ENCODE measurements at regions not wholly inside any gene's neighbourhood (a gene's known extent, or its start where the extent isn't known, plus 50 kb on each side); places are given as distances from the start of the nearest gene placed in this dataset.

- DNase-seq, result no peak
Observed at GRCh38 chr10:3723766-3724165, 61.2 kb downstream of the KLF6 start.

GRCh38 chr10:3720228-3721019, 64.6 kb downstream of the KLF6 start:
- DNase-seq, result no peak

- DNase-seq, result no peak
Observed at GRCh38 chr10:3719024-3719843, 65.8 kb downstream of the KLF6 start.

- no peak for DNase-seq
Observed at GRCh38 chr10:3716093-3716492, 68.9 kb downstream of the KLF6 start.

GRCh38 chr10:3714967-3715366, 70.0 kb downstream of the KLF6 start:
- no peak for DNase-seq

- DNase-seq, result no peak
Observed at GRCh38 chr10:3714531-3714930, 70.5 kb downstream of the KLF6 start.

GRCh38 chr10:3712707-3713106, 72.3 kb downstream of the KLF6 start:
- no peak for DNase-seq

GRCh38 chr10:3711918-3712317, 73.1 kb downstream of the KLF6 start:
- no peak for DNase-seq

GRCh38 chr10:3710764-3711163, 74.2 kb downstream of the KLF6 start:
- no peak for DNase-seq

- no peak for DNase-seq
Observed at GRCh38 chr10:3709456-3710060, 75.5 kb downstream of the KLF6 start.

GRCh38 chr10:3708852-3709251, 76.2 kb downstream of the KLF6 start:
- DNase-seq, result no peak

GRCh38 chr10:3704565-3705325, 80.3 kb downstream of the KLF6 start:
- no peak for DNase-seq

- no peak for DNase-seq
Observed at GRCh38 chr10:3702569-3702968, 82.4 kb downstream of the KLF6 start.

GRCh38 chr10:3702056-3702546, 82.9 kb downstream of the KLF6 start:
- no peak for DNase-seq

- no peak for DNase-seq
Observed at GRCh38 chr10:3701491-3701890, 83.5 kb downstream of the KLF6 start.

GRCh38 chr10:3700531-3701076, 84.4 kb downstream of the KLF6 start:
- no peak for DNase-seq

GRCh38 chr10:3699916-3700315, 85.1 kb downstream of the KLF6 start:
- DNase-seq, result no peak

- DNase-seq, result no peak
Observed at GRCh38 chr10:3698312-3698711, 86.7 kb downstream of the KLF6 start.

- no peak for DNase-seq
Observed at GRCh38 chr10:3693698-3694080, 91.3 kb downstream of the KLF6 start.

- no peak for DNase-seq
Observed at GRCh38 chr10:3693022-3693697, 91.8 kb downstream of the KLF6 start.

GRCh38 chr10:3692387-3692999, 92.5 kb downstream of the KLF6 start:
- no peak for DNase-seq

- no peak for DNase-seq
Observed at GRCh38 chr10:3691482-3691881, 93.5 kb downstream of the KLF6 start.
